GM12878 (cell line): ENCODE measurements at regions not wholly inside any gene's neighbourhood (a gene's known extent, or its start where the extent isn't known, plus 50 kb on each side); places are given as distances from the start of the nearest gene placed in this dataset.

Experiments used
- ATAC-seq: fragments of 200-7000 bp; cut with Tn5 transposase; 3 replicates; pipeline ENCODE4 v1.9.1; 2020; ENCODE audit warnings: mild to moderate bottlenecking, moderate library complexity
- BruUV-seq: library from RNA; stranded (reverse); fragments of 400-500 nt; replicated peaks from 2 replicates; lab custom pipeline; 2021; lab: Mats Ljungman, UMichigan
- CTCF ChIA-PET: fragments of 300-600 bp; sonication (Branson Sonifier 250); formaldehyde crosslinking; extraction: SDS; loops from one replicate; lab custom pipeline; 2021; ENCODE audit warnings: inconsistent platforms; lab: Yijun Ruan, JAX
- POLR2A ChIA-PET: fragments of 350-600 bp; formaldehyde crosslinking; extraction: SDS; loops from one replicate; lab custom pipeline; 2021; ENCODE audit warnings: inconsistent platforms; lab: Charles Lee
- RAD21 ChIA-PET: fragments of 300-600 bp; sonication (Branson Sonifier 250); formaldehyde crosslinking; loops from one replicate; lab custom pipeline; 2023; ENCODE audit warnings: antibody characterized with exemption; ENCODE audit not compliant: unreplicated experiment; lab: Charles Lee
- SMC1A ChIA-PET: fragments of 300-600 bp; sonication (Branson Sonifier 250); formaldehyde crosslinking; loops from one replicate; lab custom pipeline; 2023; ENCODE audit not compliant: unreplicated experiment, uncharacterized antibody; lab: Charles Lee
- DNase-seq: peaks from one replicate; pipeline ENCODE4 v3.0.0-alpha.2; 2011; ENCODE audit warnings: low read depth, low spot score
- FAIRE-seq: peaks from 3 replicates; lab custom pipeline; 2011; peaks lifted over from hg19 to GRCh38; lab: Jason Lieb, UNC
- H2AFZ ChIP-seq: 2 replicates; pipeline ENCODE4 v1.6.0; 2011; ENCODE audit warnings: low read depth, low read length, control low read depth; ENCODE audit not compliant: control insufficient read depth
- H3K27ac ChIP-seq: 2 replicates; pipeline ENCODE4 v1.5.1; 2011; ENCODE audit warnings: control low read depth; ENCODE audit not compliant: control insufficient read depth, insufficient read depth
- H3K27me3 ChIP-seq, 2 experiments: replicated peaks in 1 of 2; 2 replicates each; pipeline versions ENCODE4 v1.6.0 to v1.6.1; 2011; ENCODE audit warnings: low read length in 1 of 2; ENCODE audit not compliant: control insufficient read depth in 2 of 2, insufficient read depth in 2 of 2
- H3K36me3 ChIP-seq, 2 experiments: 2 replicates each; pipeline ENCODE4 v1.5.1; 2011; ENCODE audit warnings: low read length in 1 of 2; ENCODE audit not compliant: control insufficient read depth in 2 of 2, insufficient read depth in 2 of 2
- H3K4me1 ChIP-seq: 2 replicates; pipeline ENCODE4 v1.6.1; 2011; ENCODE audit warnings: mild to moderate bottlenecking, low read length, moderate library complexity, mixed read lengths; ENCODE audit not compliant: control insufficient read depth, insufficient read depth
- H3K4me2 ChIP-seq: 2 replicates; pipeline ENCODE4 v1.6.0; 2011; ENCODE audit warnings: control low read depth; ENCODE audit not compliant: control insufficient read depth, insufficient read depth
- H3K4me3 ChIP-seq: fragments of 200-600 bp; sonication (generic); 2 replicates; pipeline ENCODE4 v1.5.1; 2016
- H3K79me2 ChIP-seq: 2 replicates; pipeline ENCODE4 v1.6.0; 2011; ENCODE audit warnings: low read length; ENCODE audit not compliant: control insufficient read depth, insufficient read depth
- H3K9ac ChIP-seq: 2 replicates; pipeline ENCODE4 v1.8.0; 2011; ENCODE audit warnings: low read length, control low read depth, mixed read lengths; ENCODE audit not compliant: control insufficient read depth, insufficient read depth
- H3K9me3 ChIP-seq: replicated peaks from 3 replicates; pipeline ENCODE4 v1.5.1; 2011; ENCODE audit warnings: mild to moderate bottlenecking, low read length; ENCODE audit not compliant: control insufficient read depth, insufficient read depth
- H4K20me1 ChIP-seq: 2 replicates; pipeline ENCODE4 v1.6.0; 2011; ENCODE audit not compliant: control insufficient read depth, insufficient read depth
- CHD4 ChIP-seq: fragments of 200-600 bp; sonication (generic); IDR thresholded peaks from 2 replicates; pipeline ENCODE4 v1.6.1; 2016; ENCODE audit warnings: mild to moderate bottlenecking
- MYB ChIP-seq: fragments of 150-350 bp; IDR thresholded peaks from 2 replicates; pipeline ENCODE4 v1.6.1; 2014; ENCODE audit warnings: mild to moderate bottlenecking, low read depth, low read length, borderline replicate concordance
- RAD51 ChIP-seq: fragments of 450-650 bp; IDR thresholded peaks from 2 replicates; pipeline ENCODE4 v1.6.1; 2016; ENCODE audit warnings: moderate library complexity, mild to moderate bottlenecking, inconsistent platforms
- RCOR1 ChIP-seq: conservative IDR thresholded peaks from 2 replicates; pipeline ENCODE4 v1.6.1; 2012; ENCODE audit warnings: low read depth, low read length, improper control_type of control experiment
- RELA ChIP-seq: fragments of 450-650 bp; IDR thresholded peaks from 2 replicates; pipeline ENCODE4 v1.8.0; 2014; ENCODE audit warnings: borderline replicate concordance; ENCODE audit not compliant: partially characterized antibody
- RUNX3 ChIP-seq: IDR thresholded peaks from 2 replicates; pipeline ENCODE4 v1.6.1; 2012; ENCODE audit warnings: low read length, inconsistent platforms
- ZBED1 ChIP-seq: IDR thresholded peaks from 2 replicates; pipeline ENCODE4 v1.6.1; 2016; ENCODE audit warnings: borderline replicate concordance
- ZNF622 ChIP-seq: fragments of 450-650 bp; IDR thresholded peaks from 2 replicates; pipeline ENCODE4 v1.6.1; 2017; ENCODE audit warnings: mild to moderate bottlenecking, inconsistent platforms
- WGBS: methylation state at CpG from one replicate; pipeline ENCODE4 v1.1.6; 2016; ENCODE audit warnings: low lambda C conversion rate; ENCODE audit not compliant: insufficient replicate concordance, insufficient coverage; ENCODE audit errors: missing lambda C conversion rate; 5-methylcytosine and 5-hydroxymethylcytosine counted together
- in situ Hi-C: fragments of 300-500 bp; cut with MboI; formaldehyde crosslinking; loops from 9 replicates; pipeline ENCODE4 v1.14.3; 2018; ENCODE audit warnings: mixed read lengths
- intact Hi-C: fragments of 100-400 bp; cut with micrococcal nuclease; formaldehyde crosslinking; loops from one replicate; pipeline ENCODE4 v1.14.2; 2022; ENCODE audit not compliant: unreplicated experiment
- TF ChIP-seq, protein P1 (sequence below): fragments of 450-650 bp; IDR thresholded peaks from 2 replicates; pipeline ENCODE4 v1.6.1; 2017; ENCODE audit warnings: low read depth, mild to moderate bottlenecking, moderate library complexity
- TF ChIP-seq, protein P2 (sequence below): IDR thresholded peaks from 2 replicates; pipeline ENCODE4 v1.6.1; 2011; ENCODE audit warnings: low read depth, mild to moderate bottlenecking, low read length, moderate library complexity, borderline replicate concordance; ENCODE audit errors: extremely low read depth
- TF ChIP-seq, protein P3 (sequence below): fragments of 150-350 bp; IDR thresholded peaks from 2 replicates; pipeline ENCODE4 v1.6.1; 2016; ENCODE audit warnings: low read depth, low read length
- TF ChIP-seq, protein P4 (sequence below): IDR thresholded peaks from 2 replicates; pipeline ENCODE4 v1.6.1; 2011; ENCODE audit warnings: borderline replicate concordance, low read depth, mild to moderate bottlenecking, moderate library complexity, mixed read lengths, low read length; ENCODE audit not compliant: insufficient read depth; ENCODE audit errors: extremely low read length

DNA sequence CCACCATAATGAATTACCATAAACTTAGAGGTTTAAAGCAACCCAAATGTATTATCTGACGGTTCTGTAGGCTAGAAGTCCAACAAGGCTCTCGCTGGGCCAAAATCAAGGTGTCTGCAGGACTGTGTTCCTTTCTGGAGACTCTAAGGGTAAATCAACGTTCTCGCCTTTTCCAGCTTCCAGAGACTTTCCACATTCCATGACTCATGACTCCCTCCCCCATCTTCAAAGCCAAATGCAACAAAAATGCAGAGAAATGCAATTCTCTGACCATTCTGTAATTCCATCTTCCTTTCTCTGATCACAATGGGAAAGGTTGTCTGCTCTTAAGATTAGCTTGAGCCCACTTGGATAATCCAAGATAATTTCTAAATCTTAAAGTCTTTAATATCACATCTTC is 287.1 kb downstream of the LTN1 start:
- H3K79me2 ChIP-seq, result no peaks in the 10 kb centered on the region
- CTCF ChIA-PET, result no interaction called here
- ATAC-seq (no peak), DNase-seq (no peak), FAIRE-seq (no peak)
- H3K9me3 ChIP-seq, result no peaks in the 10 kb centered on the region
- no peaks in the 10 kb centered on the region for H4K20me1 ChIP-seq
- H3K36me3 ChIP-seq, result no peaks in the 10 kb centered on the region
- no peak overlapping the region for H3K9ac ChIP-seq
- SMC1A ChIA-PET, result no interaction called here
- H3K4me1 ChIP-seq, result no peaks in the 10 kb centered on the region
- H3K27ac ChIP-seq, result no peak overlapping the region
- no peak overlapping the region for H3K4me3 ChIP-seq
- 0% methylated on average over 4 of the region's 4 CpGs for WGBS
- H3K4me2 ChIP-seq, result no peak overlapping the region
- no peaks in the 10 kb centered on the region for H3K27me3 ChIP-seq
- in situ Hi-C loops (no loop called here), intact Hi-C loops (no loop called here)
- BruUV-seq, result no TSS peak
- RAD21 ChIA-PET, result no interaction called here
- TF ChIP-seq CHD4 (no peak), RUNX3 (no peak), RAD51 (no peak), MYB (no peak), RCOR1 (no peak), ZNF622 (no peak), ZBED1 (no peak), RELA (no peak)
- TF ChIP-seq, protein P1, sequence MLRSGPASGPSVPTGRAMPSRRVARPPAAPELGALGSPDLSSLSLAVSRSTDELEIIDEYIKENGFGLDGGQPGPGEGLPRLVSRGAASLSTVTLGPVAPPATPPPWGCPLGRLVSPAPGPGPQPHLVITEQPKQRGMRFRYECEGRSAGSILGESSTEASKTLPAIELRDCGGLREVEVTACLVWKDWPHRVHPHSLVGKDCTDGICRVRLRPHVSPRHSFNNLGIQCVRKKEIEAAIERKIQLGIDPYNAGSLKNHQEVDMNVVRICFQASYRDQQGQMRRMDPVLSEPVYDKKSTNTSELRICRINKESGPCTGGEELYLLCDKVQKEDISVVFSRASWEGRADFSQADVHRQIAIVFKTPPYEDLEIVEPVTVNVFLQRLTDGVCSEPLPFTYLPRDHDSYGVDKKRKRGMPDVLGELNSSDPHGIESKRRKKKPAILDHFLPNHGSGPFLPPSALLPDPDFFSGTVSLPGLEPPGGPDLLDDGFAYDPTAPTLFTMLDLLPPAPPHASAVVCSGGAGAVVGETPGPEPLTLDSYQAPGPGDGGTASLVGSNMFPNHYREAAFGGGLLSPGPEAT, result no peak
- TF ChIP-seq, protein P2, sequence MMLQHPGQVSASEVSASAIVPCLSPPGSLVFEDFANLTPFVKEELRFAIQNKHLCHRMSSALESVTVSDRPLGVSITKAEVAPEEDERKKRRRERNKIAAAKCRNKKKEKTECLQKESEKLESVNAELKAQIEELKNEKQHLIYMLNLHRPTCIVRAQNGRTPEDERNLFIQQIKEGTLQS, result no peak
- TF ChIP-seq, protein P3, sequence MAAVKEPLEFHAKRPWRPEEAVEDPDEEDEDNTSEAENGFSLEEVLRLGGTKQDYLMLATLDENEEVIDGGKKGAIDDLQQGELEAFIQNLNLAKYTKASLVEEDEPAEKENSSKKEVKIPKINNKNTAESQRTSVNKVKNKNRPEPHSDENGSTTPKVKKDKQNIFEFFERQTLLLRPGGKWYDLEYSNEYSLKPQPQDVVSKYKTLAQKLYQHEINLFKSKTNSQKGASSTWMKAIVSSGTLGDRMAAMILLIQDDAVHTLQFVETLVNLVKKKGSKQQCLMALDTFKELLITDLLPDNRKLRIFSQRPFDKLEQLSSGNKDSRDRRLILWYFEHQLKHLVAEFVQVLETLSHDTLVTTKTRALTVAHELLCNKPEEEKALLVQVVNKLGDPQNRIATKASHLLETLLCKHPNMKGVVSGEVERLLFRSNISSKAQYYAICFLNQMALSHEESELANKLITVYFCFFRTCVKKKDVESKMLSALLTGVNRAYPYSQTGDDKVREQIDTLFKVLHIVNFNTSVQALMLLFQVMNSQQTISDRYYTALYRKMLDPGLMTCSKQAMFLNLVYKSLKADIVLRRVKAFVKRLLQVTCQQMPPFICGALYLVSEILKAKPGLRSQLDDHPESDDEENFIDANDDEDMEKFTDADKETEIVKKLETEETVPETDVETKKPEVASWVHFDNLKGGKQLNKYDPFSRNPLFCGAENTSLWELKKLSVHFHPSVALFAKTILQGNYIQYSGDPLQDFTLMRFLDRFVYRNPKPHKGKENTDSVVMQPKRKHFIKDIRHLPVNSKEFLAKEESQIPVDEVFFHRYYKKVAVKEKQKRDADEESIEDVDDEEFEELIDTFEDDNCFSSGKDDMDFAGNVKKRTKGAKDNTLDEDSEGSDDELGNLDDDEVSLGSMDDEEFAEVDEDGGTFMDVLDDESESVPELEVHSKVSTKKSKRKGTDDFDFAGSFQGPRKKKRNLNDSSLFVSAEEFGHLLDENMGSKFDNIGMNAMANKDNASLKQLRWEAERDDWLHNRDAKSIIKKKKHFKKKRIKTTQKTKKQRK, result no peak
- TF ChIP-seq, protein P4, sequence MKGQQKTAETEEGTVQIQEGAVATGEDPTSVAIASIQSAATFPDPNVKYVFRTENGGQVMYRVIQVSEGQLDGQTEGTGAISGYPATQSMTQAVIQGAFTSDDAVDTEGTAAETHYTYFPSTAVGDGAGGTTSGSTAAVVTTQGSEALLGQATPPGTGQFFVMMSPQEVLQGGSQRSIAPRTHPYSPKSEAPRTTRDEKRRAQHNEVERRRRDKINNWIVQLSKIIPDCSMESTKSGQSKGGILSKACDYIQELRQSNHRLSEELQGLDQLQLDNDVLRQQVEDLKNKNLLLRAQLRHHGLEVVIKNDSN, result no peak
- POLR2A ChIA-PET, result no interaction called here
- no peak overlapping the region for H2AFZ ChIP-seq
